ENCODE measurements at regions not wholly inside any gene's neighbourhood (a gene's known extent, or its start where the extent isn't known, plus 50 kb on each side); places are given as distances from the start of the nearest gene placed in this dataset.
"Not testable (repeated sequence)": the region's sequence is repeated elsewhere in the genome, so short reads cannot be mapped to it uniquely, and the experiment has no call there.

- peak; percentile 67 for DNase-seq (ENCODE audit: low spot score)
- H3K9me3 Mint-ChIP-seq, result no peaks in the 10 kb centered on the region
- H3K36me3 Mint-ChIP-seq, result no peaks in the 10 kb centered on the region
- Histone ChIP-seq H3K36me3 (no peaks in the 10 kb centered on the region), H3K4me1 (no peaks in the 10 kb centered on the region), H3K27me3 (no peaks in the 10 kb centered on the region), H3K9ac (no peak overlapping the region), H3K4me2 (peak overlapping the region; percentile 52), H4K20me1 (ENCODE audit: low read depth) (no peaks in the 10 kb centered on the region), H3F3A (ENCODE audit: low read depth) (no peaks in the 10 kb centered on the region), H3K27ac (no peak overlapping the region), H3K79me2 (ENCODE audit: low read depth) (no peaks in the 10 kb centered on the region), H3K9me3 (ENCODE audit: low read depth) (no peaks in the 10 kb centered on the region), H3K4me3 (no peak overlapping the region), H2AFZ (replicated peaks) (no peak overlapping the region)
- H3K27ac Mint-ChIP-seq, result no peak overlapping the region
- H3K4me1 Mint-ChIP-seq, result peaks cover 3% of the 10 kb centered on the region
- no peak for TF ChIP-seq EZH2phosphoT487 (IDR thresholded peaks at IDR 0.05)
- TF ChIP-seq EZH2 (IDR thresholded peaks at IDR 0.05), result no peak
- no peak for TF ChIP-seq CTCF (IDR thresholded peaks at IDR 0.05)
- H3K4me3 Mint-ChIP-seq, result no peak overlapping the region
- peaks cover 5% of the 10 kb centered on the region for H3K27me3 Mint-ChIP-seq (ENCODE audit: insufficient read depth, low read depth)
Observed at GRCh38 chr12:131340616-131341210, 370.2 kb upstream of the SFSWAP start.

- H3K4me3 ChIP-seq; H3K4me3 Mint-ChIP-seq; H3K9ac ChIP-seq; H4K20me1 ChIP-seq (ENCODE audit: low read depth); H3K79me2 ChIP-seq (ENCODE audit: low read depth); H3F3A ChIP-seq (ENCODE audit: low read depth); H2AFZ ChIP-seq (replicated peaks); H3K27me3 ChIP-seq; H3K27ac Mint-ChIP-seq; H3K36me3 Mint-ChIP-seq; H3K27me3 Mint-ChIP-seq (ENCODE audit: insufficient read depth, low read depth); H3K36me3 ChIP-seq; H3K9me3 ChIP-seq (ENCODE audit: low read depth); H3K4me2 ChIP-seq; H3K4me1 ChIP-seq; H3K9me3 Mint-ChIP-seq; H3K4me1 Mint-ChIP-seq; H3K27ac ChIP-seq; DNase-seq (ENCODE audit: low spot score): not testable (repeated sequence)
Observed at GRCh38 chr12:131341608-131342007, 369.3 kb upstream of the SFSWAP start.

- H3K27ac Mint-ChIP-seq; H3K79me2 ChIP-seq (ENCODE audit: low read depth); DNase-seq (ENCODE audit: low spot score); H3K36me3 Mint-ChIP-seq; H3F3A ChIP-seq (ENCODE audit: low read depth); H3K27me3 ChIP-seq; H3K9me3 ChIP-seq (ENCODE audit: low read depth); H3K4me1 ChIP-seq; H2AFZ ChIP-seq (replicated peaks); H3K36me3 ChIP-seq; H3K9me3 Mint-ChIP-seq; H3K4me3 ChIP-seq; H3K27ac ChIP-seq; H3K4me3 Mint-ChIP-seq; H4K20me1 ChIP-seq (ENCODE audit: low read depth); H3K9ac ChIP-seq; H3K27me3 Mint-ChIP-seq (ENCODE audit: insufficient read depth, low read depth); H3K4me2 ChIP-seq: not testable (repeated sequence)
- peaks cover 23% of the 10 kb centered on the region for H3K4me1 Mint-ChIP-seq
Observed at GRCh38 chr12:131343436-131343835, 367.5 kb upstream of the SFSWAP start.

GRCh38 chr12:131344715-131345520 lies 366.0 kb upstream of the SFSWAP start:
- H3K4me2 ChIP-seq; DNase-seq (ENCODE audit: low spot score); H3K27ac ChIP-seq; H3K4me3 Mint-ChIP-seq; H3K36me3 ChIP-seq; H2AFZ ChIP-seq (replicated peaks); H3K36me3 Mint-ChIP-seq; H3K79me2 ChIP-seq (ENCODE audit: low read depth); H3K9me3 ChIP-seq (ENCODE audit: low read depth); H3K9me3 Mint-ChIP-seq; H4K20me1 ChIP-seq (ENCODE audit: low read depth); H3K4me3 ChIP-seq; H3F3A ChIP-seq (ENCODE audit: low read depth); H3K4me1 ChIP-seq; H3K27ac Mint-ChIP-seq; H3K9ac ChIP-seq; H3K27me3 ChIP-seq: not testable (repeated sequence)
- H3K27me3 Mint-ChIP-seq (ENCODE audit: insufficient read depth, low read depth), result peaks cover 10% of the 10 kb centered on the region
- peaks cover 36% of the 10 kb centered on the region for H3K4me1 Mint-ChIP-seq
